Keratinocyte (primary cell): ENCODE measurements at regions not wholly inside any gene's neighbourhood (a gene's known extent, or its start where the extent isn't known, plus 50 kb on each side); places are given as distances from the start of the nearest gene placed in this dataset.

Source experiments
- CTCF ChIP-seq, 3 experiments: IDR thresholded peaks in 1 of 3; conservative IDR thresholded peaks in 1 of 3; optimal IDR thresholded peaks in 1 of 3; 2 replicates in 2 of 3; 3 replicates in 1 of 3; pipeline versions ENCODE3 to v1.5.1; 2011; ENCODE audit warnings: low read length in 3 of 3, mild to moderate bottlenecking in 3 of 3, moderate library complexity in 2 of 3, control low read depth in 1 of 3, inconsistent platforms in 1 of 3; ENCODE audit not compliant: insufficient read depth in 2 of 3; ENCODE audit errors: extremely low read depth in 1 of 3
- EZH2 ChIP-seq: IDR thresholded peaks from one replicate; pipeline ENCODE4 v1.6.1; 2012; ENCODE audit warnings: inconsistent platforms, mild to moderate bottlenecking, low read length, moderate library complexity

- TF ChIP-seq CTCF (optimal IDR thresholded peaks at IDR 0.05 in 1 of 3, IDR thresholded peaks at IDR 0.05 in 1 of 3, conservative IDR thresholded peaks at IDR 0.05 in 1 of 3; ENCODE audit: extremely low read depth in 1 of 3, insufficient read depth in 2 of 3, low read length in 3 of 3) = no peak
- no peak for TF ChIP-seq EZH2
Observed at GRCh38 chr1:106678279-106679050, 378.0 kb upstream of the PRMT6 start.
